Prostate gland (tissue), 2 donors: ENCODE measurements at regions not wholly inside any gene's neighbourhood (a gene's known extent, or its start where the extent isn't known, plus 50 kb on each side); places are given as distances from the start of the nearest gene placed in this dataset.

Experiments used
- DNase-seq: peaks from one replicate; pipeline ENCODE4 v3.0.0-alpha.2; 2019; ENCODE audit warnings: low spot score
- H3K27ac ChIP-seq, 2 donors: fragments of 200-600 bp; sonication (generic); 2 replicates each; pipeline ENCODE4 v1.5.1; 2017 to 2019
- H3K27me3 ChIP-seq: fragments of 200-600 bp; sonication (generic); replicated peaks from 2 replicates; pipeline ENCODE4 v1.5.1; 2019; ENCODE audit not compliant: insufficient read depth
- H3K36me3 ChIP-seq, 2 donors: fragments of 200-600 bp; sonication (generic); 1 replicate in 1 of 2; 2 replicates in 1 of 2; pipeline versions ENCODE4 v1.5.1 to v1.8.1; 2017 to 2019
- H3K4me1 ChIP-seq: fragments of 200-600 bp; sonication (generic); replicated peaks from 2 replicates; pipeline ENCODE4 v1.5.1; 2019
- H3K4me3 ChIP-seq, 2 donors: fragments of 200-600 bp; sonication (generic); 2 replicates each; pipeline ENCODE4 v1.5.1; 2017 to 2019
- H3K9me3 ChIP-seq: fragments of 200-600 bp; sonication (generic); 2 replicates; pipeline ENCODE4 v1.5.1; 2017
- POLR2A ChIP-seq: fragments of 450-650 bp; IDR thresholded peaks from one replicate; pipeline ENCODE4 v1.6.1; 2016; ENCODE audit warnings: antibody characterized with exemption, mild to moderate bottlenecking
- POLR2AphosphoS5 ChIP-seq: sonication (generic); formaldehyde crosslinking; IDR thresholded peaks from one replicate; pipeline ENCODE4 v1.6.1; 2017; ENCODE audit warnings: antibody characterized with exemption
- WGBS: methylation state at CpG from one replicate; pipeline ENCODE4 v1.1.5; 2018; 5-methylcytosine and 5-hydroxymethylcytosine counted together
- intact Hi-C: fragments of 100-400 bp; cut with DNase I; formaldehyde crosslinking; loops from one replicate; pipeline ENCODE4 v1.14.2; 2022
- TF ChIP-seq, protein P1 (sequence below), 4 experiments: fragments of 200-600 bp in 2 of 4; fragments of 450-650 bp in 2 of 4; sonication (generic) in 2 of 4; IDR thresholded peaks; 1 replicate in 3 of 4; 2 replicates in 1 of 4; pipeline ENCODE4 v1.5.1; 2016 to 2019; ENCODE audit warnings: antibody characterized with exemption in 4 of 4, mild to moderate bottlenecking in 2 of 4, moderate library complexity in 2 of 4

DNA sequence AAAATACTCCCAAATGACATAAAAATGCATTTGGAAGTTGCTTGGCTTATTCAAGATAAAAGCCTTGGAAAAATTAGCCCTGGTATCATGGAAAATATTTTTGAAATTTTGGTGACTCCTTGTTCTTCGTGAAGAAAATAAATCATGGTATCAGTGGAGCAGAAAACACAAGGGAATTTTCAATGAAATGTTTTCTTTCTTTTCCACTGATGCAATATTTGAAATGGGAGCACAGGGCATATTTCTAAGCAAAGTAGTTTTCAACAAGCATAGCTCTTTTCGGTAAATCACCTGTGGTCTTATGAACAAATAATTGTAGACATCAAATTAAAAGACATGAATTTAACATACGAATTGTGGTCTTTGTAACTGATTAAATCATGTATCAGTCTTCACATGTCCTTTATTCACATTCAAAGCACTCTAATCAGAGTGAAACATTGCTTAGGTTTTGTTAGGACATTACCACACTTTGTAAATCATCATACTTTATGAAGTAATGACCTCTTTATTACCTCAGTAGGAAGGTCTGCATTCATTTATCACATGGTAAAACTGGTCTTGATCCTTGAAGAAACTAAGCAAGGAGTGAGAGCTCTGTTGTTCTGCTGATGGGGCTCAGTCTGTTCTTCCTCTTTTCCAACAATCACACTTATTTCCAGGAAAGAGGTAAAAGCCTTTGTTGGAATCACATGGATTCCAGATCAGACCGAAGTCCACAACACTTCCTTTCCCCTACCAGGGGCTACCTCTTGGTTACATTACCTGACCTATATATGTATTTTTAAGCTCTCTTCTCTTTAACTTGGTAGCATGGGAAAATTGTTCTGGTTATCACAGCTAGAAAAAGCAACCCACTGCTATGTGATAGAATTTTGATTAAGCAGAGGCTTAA, 413.5 kb upstream of the THBS1 start:
- no peaks in the 10 kb centered on the region for H3K9me3 ChIP-seq
- no peak overlapping the region for H3K4me3 ChIP-seq
- peaks cover 6% of the 10 kb centered on the region for H3K4me1 ChIP-seq
- H3K27ac ChIP-seq, result no peak overlapping the region
- TF ChIP-seq POLR2A (no peak), POLR2AphosphoS5 (no peak)
- TF ChIP-seq, protein P1, sequence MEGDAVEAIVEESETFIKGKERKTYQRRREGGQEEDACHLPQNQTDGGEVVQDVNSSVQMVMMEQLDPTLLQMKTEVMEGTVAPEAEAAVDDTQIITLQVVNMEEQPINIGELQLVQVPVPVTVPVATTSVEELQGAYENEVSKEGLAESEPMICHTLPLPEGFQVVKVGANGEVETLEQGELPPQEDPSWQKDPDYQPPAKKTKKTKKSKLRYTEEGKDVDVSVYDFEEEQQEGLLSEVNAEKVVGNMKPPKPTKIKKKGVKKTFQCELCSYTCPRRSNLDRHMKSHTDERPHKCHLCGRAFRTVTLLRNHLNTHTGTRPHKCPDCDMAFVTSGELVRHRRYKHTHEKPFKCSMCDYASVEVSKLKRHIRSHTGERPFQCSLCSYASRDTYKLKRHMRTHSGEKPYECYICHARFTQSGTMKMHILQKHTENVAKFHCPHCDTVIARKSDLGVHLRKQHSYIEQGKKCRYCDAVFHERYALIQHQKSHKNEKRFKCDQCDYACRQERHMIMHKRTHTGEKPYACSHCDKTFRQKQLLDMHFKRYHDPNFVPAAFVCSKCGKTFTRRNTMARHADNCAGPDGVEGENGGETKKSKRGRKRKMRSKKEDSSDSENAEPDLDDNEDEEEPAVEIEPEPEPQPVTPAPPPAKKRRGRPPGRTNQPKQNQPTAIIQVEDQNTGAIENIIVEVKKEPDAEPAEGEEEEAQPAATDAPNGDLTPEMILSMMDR (IDR thresholded peaks at IDR 0.05), result no peak
- DNase-seq, result no peak
- intact Hi-C loops, result no loop called here
- H3K27me3 ChIP-seq, result no peaks in the 10 kb centered on the region
- no peaks in the 10 kb centered on the region for H3K36me3 ChIP-seq
- 72% methylated on average over 4 of the region's 4 CpGs for WGBS

- peak; percentile 73 for DNase-seq
- intact Hi-C loops, result loop anchor here (2.0 to 10.0 kb wide), 2 partner anchors 357 to 409 kb away; partner anchors contain the start of gene THBS1
- Histone ChIP-seq H3K4me3 (no peak overlapping the region), H3K27ac (peak overlapping the region; percentile 22 to 46), H3K9me3 (no peaks in the 10 kb centered on the region), H3K4me1 (peaks cover 9% of the 10 kb centered on the region), H3K36me3 (no peaks in the 10 kb centered on the region), H3K27me3 (no peaks in the 10 kb centered on the region)
- TF ChIP-seq POLR2A (no peak), POLR2AphosphoS5 (peak; percentile 52)
- TF ChIP-seq, protein P1 (IDR thresholded peaks at IDR 0.05), result peak in 2 of 4 experiments; percentile 72 to 75
- 86% methylated on average over 3 of the region's 3 CpGs for WGBS
These were observed 408.9 kb upstream of the THBS1 start for GRCh38 chr15:39171944-39172368.

- Histone ChIP-seq H3K4me1 (peaks cover 9% of the 10 kb centered on the region), H3K4me3 (peak overlapping the region in 1 of 2 donors; percentile 10), H3K9me3 (no peaks in the 10 kb centered on the region), H3K36me3 (no peaks in the 10 kb centered on the region), H3K27ac (peak overlapping the region; percentile 22 to 46), H3K27me3 (no peaks in the 10 kb centered on the region)
- 43% methylated on average over 17 of the region's 17 CpGs for WGBS
- TF ChIP-seq, protein P1 (IDR thresholded peaks at IDR 0.05), result no peak
- peak; percentile 6 for TF ChIP-seq POLR2AphosphoS5
- intact Hi-C loops, result loop anchor here (2.0 to 10.0 kb wide), 2 partner anchors 358 to 408 kb away; partner anchors contain the start of gene THBS1
- peak; percentile 10 for DNase-seq
These were observed 408.2 kb upstream of the THBS1 start for GRCh38 chr15:39172380-39173281.

- Histone ChIP-seq H3K4me1 (peaks cover 9% of the 10 kb centered on the region), H3K27ac (peak overlapping the region in 1 of 2 donors; percentile 46), H3K36me3 (no peaks in the 10 kb centered on the region), H3K9me3 (no peaks in the 10 kb centered on the region), H3K4me3 (no peak overlapping the region), H3K27me3 (no peaks in the 10 kb centered on the region)
- 94% methylated on average over 4 of the region's 4 CpGs for WGBS
- DNase-seq, result no peak
- TF ChIP-seq POLR2AphosphoS5, result no peak
- no peak for TF ChIP-seq POLR2A
- TF ChIP-seq, protein P1 (IDR thresholded peaks at IDR 0.05), result no peak
- intact Hi-C loops, result loop anchor here (2.0 to 10.0 kb wide), 2 partner anchors 359 to 407 kb away; partner anchors contain the start of gene THBS1
These were observed 407.5 kb upstream of the THBS1 start for GRCh38 chr15:39173426-39173825.
